Stomach (tissue), 8 donors: ENCODE measurements at regions not wholly inside any gene's neighbourhood (a gene's known extent, or its start where the extent isn't known, plus 50 kb on each side); places are given as distances from the start of the nearest gene placed in this dataset.

Experiments
- DNase-seq, 2 donors: peaks; one replicate each; pipeline versions ENCODE4 v3.0.0 to v3.0.0-alpha.2; 2013 to 2019
- H3K27ac ChIP-seq, 5 donors: fragments of 200-600 bp in 4 of 5; sonication (generic) in 4 of 5; one replicate each; pipeline ENCODE4 v1.5.1; 2013 to 2019; ENCODE audit warnings: mild to moderate bottlenecking in 1 of 5, moderate library complexity in 1 of 5
- H3K27me3 ChIP-seq, 3 donors: fragments of 200-600 bp; sonication (generic); one replicate each; pipeline ENCODE4 v1.5.1; 2017 to 2019; ENCODE audit warnings: mixed run types in 1 of 3
- H3K36me3 ChIP-seq, 4 donors: fragments of 200-600 bp; sonication (generic); 1 replicate in 3 of 4; 2 replicates in 1 of 4; pipeline ENCODE4 v1.5.1; 2016 to 2019
- H3K4me1 ChIP-seq, 4 donors: fragments of 200-600 bp; sonication (generic); one replicate each; pipeline ENCODE4 v1.5.1; 2016 to 2019
- H3K4me3 ChIP-seq, 4 donors: fragments of 200-600 bp; sonication (generic) in 3 of 4; one replicate each; pipeline ENCODE4 v1.5.1; 2016 to 2019; ENCODE audit warnings: mild to moderate bottlenecking in 1 of 4
- H3K9me3 ChIP-seq, 4 donors: fragments of 200-600 bp; sonication (generic); one replicate each; pipeline ENCODE4 v1.5.1; 2016 to 2019
- EP300 ChIP-seq: sonication (generic); formaldehyde crosslinking; IDR thresholded peaks from one replicate; pipeline ENCODE4 v1.6.1; 2017; ENCODE audit warnings: antibody characterized with exemption
- POLR2A ChIP-seq, 4 donors: fragments of 450-650 bp; IDR thresholded peaks; one replicate each; pipeline ENCODE4 v1.6.1; 2016; ENCODE audit warnings: antibody characterized with exemption in 4 of 4, control low read depth in 2 of 4, mild to moderate bottlenecking in 1 of 4, moderate library complexity in 1 of 4
- POLR2AphosphoS5 ChIP-seq, 3 donors: sonication (generic); formaldehyde crosslinking; IDR thresholded peaks; one replicate each; pipeline ENCODE4 v1.6.1; 2016; ENCODE audit warnings: antibody characterized with exemption in 3 of 3
- WGBS, 5 donors: extraction: QIAGEN DNeasy Blood & Tissue Kit in 3 of 5; methylation state at CpG; one replicate each; pipeline versions ENCODE4 v1.1.5 to v1.1.7; 2013 to 2018; 5-methylcytosine and 5-hydroxymethylcytosine counted together
- intact Hi-C: fragments of 100-400 bp; cut with DNase I; formaldehyde crosslinking; loops from one replicate; pipeline ENCODE4 v1.15.1; 2023; ENCODE audit warnings: low total_unique reads
- TF ChIP-seq, protein P1 (sequence below), 7 experiments: fragments of 450-650 bp in 4 of 7; fragments of 200-600 bp in 3 of 7; sonication (generic) in 3 of 7; IDR thresholded peaks; one replicate each; pipeline ENCODE4 v1.5.1; 2016 to 2019; ENCODE audit warnings: antibody characterized with exemption in 7 of 7, control low read depth in 2 of 7, mild to moderate bottlenecking in 1 of 7
- donor health status: healthy with polysubstance abuse.
- donor health status: Bipolar disorder and iron deficiency.
- donor health status: healthy.

GRCh38 chr10:130708465-130709070 lies 572.4 kb downstream of the GLRX3 start:
- no peak for DNase-seq
- TF ChIP-seq, protein P1, sequence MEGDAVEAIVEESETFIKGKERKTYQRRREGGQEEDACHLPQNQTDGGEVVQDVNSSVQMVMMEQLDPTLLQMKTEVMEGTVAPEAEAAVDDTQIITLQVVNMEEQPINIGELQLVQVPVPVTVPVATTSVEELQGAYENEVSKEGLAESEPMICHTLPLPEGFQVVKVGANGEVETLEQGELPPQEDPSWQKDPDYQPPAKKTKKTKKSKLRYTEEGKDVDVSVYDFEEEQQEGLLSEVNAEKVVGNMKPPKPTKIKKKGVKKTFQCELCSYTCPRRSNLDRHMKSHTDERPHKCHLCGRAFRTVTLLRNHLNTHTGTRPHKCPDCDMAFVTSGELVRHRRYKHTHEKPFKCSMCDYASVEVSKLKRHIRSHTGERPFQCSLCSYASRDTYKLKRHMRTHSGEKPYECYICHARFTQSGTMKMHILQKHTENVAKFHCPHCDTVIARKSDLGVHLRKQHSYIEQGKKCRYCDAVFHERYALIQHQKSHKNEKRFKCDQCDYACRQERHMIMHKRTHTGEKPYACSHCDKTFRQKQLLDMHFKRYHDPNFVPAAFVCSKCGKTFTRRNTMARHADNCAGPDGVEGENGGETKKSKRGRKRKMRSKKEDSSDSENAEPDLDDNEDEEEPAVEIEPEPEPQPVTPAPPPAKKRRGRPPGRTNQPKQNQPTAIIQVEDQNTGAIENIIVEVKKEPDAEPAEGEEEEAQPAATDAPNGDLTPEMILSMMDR (IDR thresholded peaks at IDR 0.05), result no peak
- TF ChIP-seq POLR2A (IDR thresholded peaks at IDR 0.05) (no peak), POLR2AphosphoS5 (IDR thresholded peaks at IDR 0.05) (no peak), EP300 (no peak)
- intact Hi-C loops, result no loop called here
- Histone ChIP-seq H3K27me3 (peaks cover 0 to 33% (median 0%) of the 10 kb centered on the region in 3 donors), H3K36me3 (no peaks in the 10 kb centered on the region), H3K27ac (no peak overlapping the region), H3K9me3 (no peaks in the 10 kb centered on the region), H3K4me1 (no peaks in the 10 kb centered on the region), H3K4me3 (no peak overlapping the region)
- WGBS, 5 donors, result 81 to 89% (median 83%) methylated on average over 9 to 18 of the region's 18 CpGs

DNA sequence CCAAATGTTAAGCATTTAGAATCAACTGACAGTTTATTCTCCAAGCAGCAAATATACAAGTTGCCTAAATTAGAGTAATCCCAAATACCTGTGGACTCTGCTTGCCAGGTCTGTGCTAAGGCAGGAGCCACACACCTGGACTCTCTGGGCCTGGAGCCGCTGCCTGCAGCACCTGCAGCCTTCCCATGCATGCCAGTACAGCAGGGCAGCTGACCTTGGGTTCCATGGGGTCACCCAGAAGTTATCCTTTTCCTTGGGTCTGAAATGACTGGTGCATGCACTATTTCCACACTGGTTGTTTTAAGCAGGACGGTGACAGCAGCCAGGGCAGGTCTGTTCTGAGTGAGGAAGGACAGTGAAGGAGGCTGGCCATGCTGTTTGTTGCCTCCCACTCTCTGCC lies 573.2 kb downstream of the GLRX3 start:
- no peaks in the 10 kb centered on the region for H3K36me3 ChIP-seq
- no peaks in the 10 kb centered on the region for H3K4me1 ChIP-seq
- no peaks in the 10 kb centered on the region for H3K9me3 ChIP-seq
- WGBS, 5 donors, result 31 to 78% (median 61%) methylated on average over 2 of the region's 2 CpGs
- no peak for DNase-seq
- H3K27ac ChIP-seq, result no peak overlapping the region
- H3K4me3 ChIP-seq, result no peak overlapping the region
- TF ChIP-seq POLR2AphosphoS5 (IDR thresholded peaks at IDR 0.05), result no peak
- no peak for TF ChIP-seq EP300
- TF ChIP-seq POLR2A (IDR thresholded peaks at IDR 0.05), result no peak
- TF ChIP-seq, protein P1 (IDR thresholded peaks at IDR 0.05), result no peak
- intact Hi-C loops, result no loop called here
- H3K27me3 ChIP-seq, result peaks cover 0 to 42% (median 0%) of the 10 kb centered on the region in 3 donors

GRCh38 chr10:130711072-130711471 lies 574.9 kb downstream of the GLRX3 start:
- H3K36me3 ChIP-seq, result no peaks in the 10 kb centered on the region
- no peaks in the 10 kb centered on the region for H3K9me3 ChIP-seq
- TF ChIP-seq POLR2AphosphoS5 (IDR thresholded peaks at IDR 0.05), result no peak
- TF ChIP-seq, protein P1 (IDR thresholded peaks at IDR 0.05), result no peak
- no peak for TF ChIP-seq EP300
- TF ChIP-seq POLR2A (IDR thresholded peaks at IDR 0.05), result no peak
- intact Hi-C loops, result no loop called here
- no peak overlapping the region for H3K27ac ChIP-seq
- H3K4me1 ChIP-seq, result no peaks in the 10 kb centered on the region
- no peak overlapping the region for H3K4me3 ChIP-seq
- 63 to 71% (median 66%) methylated on average over 11 to 14 of the region's 14 CpGs for WGBS, 5 donors
- H3K27me3 ChIP-seq, result peaks cover 0 to 40% (median 0%) of the 10 kb centered on the region in 3 donors
- DNase-seq, result no peak

DNA sequence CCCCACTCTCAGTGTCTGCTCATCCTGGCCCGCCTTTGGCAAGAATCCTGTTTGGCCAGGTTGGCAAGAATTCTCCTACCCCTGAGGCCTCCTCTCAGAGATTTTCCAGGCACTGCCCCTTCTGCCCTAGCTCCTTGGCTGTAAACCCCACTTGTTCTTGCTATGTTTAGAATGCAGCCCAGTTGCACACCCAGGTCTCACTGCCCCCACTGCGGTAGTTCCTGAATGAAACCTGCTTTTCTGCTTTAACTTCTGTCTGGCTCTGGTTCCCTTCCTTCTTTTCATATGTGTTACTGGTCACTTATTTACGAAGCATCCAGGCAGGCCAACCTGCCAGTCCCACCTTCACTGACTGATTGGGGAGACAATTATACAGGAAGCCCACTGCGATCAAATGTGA lies 576.9 kb downstream of the GLRX3 start:
- H3K36me3 ChIP-seq, result no peaks in the 10 kb centered on the region
- WGBS, 5 donors, result 53 to 70% (median 65%) methylated on average over 4 of the region's 4 CpGs
- DNase-seq, result no peak
- intact Hi-C loops, result no loop called here
- H3K4me1 ChIP-seq, result no peaks in the 10 kb centered on the region
- peaks cover 0 to 40% (median 0%) of the 10 kb centered on the region in 3 donors for H3K27me3 ChIP-seq
- H3K4me3 ChIP-seq, result no peak overlapping the region
- no peaks in the 10 kb centered on the region for H3K9me3 ChIP-seq
- no peak for TF ChIP-seq EP300
- no peak for TF ChIP-seq POLR2AphosphoS5 (IDR thresholded peaks at IDR 0.05)
- TF ChIP-seq, protein P1 (IDR thresholded peaks at IDR 0.05), result no peak
- no peak for TF ChIP-seq POLR2A (IDR thresholded peaks at IDR 0.05)
- H3K27ac ChIP-seq, result no peak overlapping the region
